Stimulated activated naive CD8-positive, alpha-beta T cell treated with anti-CD3 and anti-CD28 coated beads, Interleukin-15, amount 100 ng/mL, for 72 hours (primary cell): ENCODE measurements at regions not wholly inside any gene's neighbourhood (a gene's known extent, or its start where the extent isn't known, plus 50 kb on each side); places are given as distances from the start of the nearest gene placed in this dataset.

Experiments used
- ATAC-seq: fragments of 150-1000 bp; cut with Tn5 transposase; 2 replicates; pipeline ENCODE4 v1.10.0; 2021; ENCODE audit warnings: mild to moderate bottlenecking, moderate library complexity
- DNase-seq, 2 donors: peaks; one replicate each; pipeline ENCODE4 v3.0.0; 2021 to 2022
- H3K27ac Mint-ChIP-seq, 2 donors: one replicate each; pipeline ENCODE4 v1.8.0; 2022; ENCODE audit warnings: mild to moderate bottlenecking in 2 of 2, mixed read lengths in 2 of 2, moderate library complexity in 2 of 2
- H3K27me3 Mint-ChIP-seq: one replicate; pipeline ENCODE4 v1.8.0; 2022; ENCODE audit warnings: mixed read lengths
- H3K4me1 Mint-ChIP-seq: one replicate; pipeline ENCODE4 v1.8.0; 2022; ENCODE audit warnings: mild to moderate bottlenecking, mixed read lengths
- H3K4me3 Mint-ChIP-seq, 2 donors: one replicate each; pipeline ENCODE4 v1.8.0; 2022; ENCODE audit warnings: mild to moderate bottlenecking in 2 of 2, mixed read lengths in 2 of 2, moderate library complexity in 1 of 2
- H3K9me3 Mint-ChIP-seq, 2 donors: one replicate each; pipeline ENCODE4 v1.8.0; 2022; ENCODE audit warnings: mixed read lengths in 2 of 2

- ATAC-seq (no peak), DNase-seq (no peak)
- Mint-ChIP-seq H3K27me3 (peaks cover 51% of the 10 kb centered on the region), H3K4me1 (peaks cover 9% of the 10 kb centered on the region), H3K4me3 (no peak overlapping the region), H3K27ac (no peak overlapping the region), H3K9me3 (no peaks in the 10 kb centered on the region)
Measured at GRCh38 chr3:10741891-10742671, 73.9 kb upstream of the SLC6A11 start.

- H3K9me3 Mint-ChIP-seq: no peaks in the 10 kb centered on the region
- H3K4me3 Mint-ChIP-seq: no peak overlapping the region
- DNase-seq (no peak), ATAC-seq (peak; percentile 25)
- peaks cover 43% of the 10 kb centered on the region for H3K27me3 Mint-ChIP-seq
- no peak overlapping the region for H3K27ac Mint-ChIP-seq
- peaks cover 8% of the 10 kb centered on the region for H3K4me1 Mint-ChIP-seq
Measured at GRCh38 chr3:10743366-10744097, 72.5 kb upstream of the SLC6A11 start.

DNA sequence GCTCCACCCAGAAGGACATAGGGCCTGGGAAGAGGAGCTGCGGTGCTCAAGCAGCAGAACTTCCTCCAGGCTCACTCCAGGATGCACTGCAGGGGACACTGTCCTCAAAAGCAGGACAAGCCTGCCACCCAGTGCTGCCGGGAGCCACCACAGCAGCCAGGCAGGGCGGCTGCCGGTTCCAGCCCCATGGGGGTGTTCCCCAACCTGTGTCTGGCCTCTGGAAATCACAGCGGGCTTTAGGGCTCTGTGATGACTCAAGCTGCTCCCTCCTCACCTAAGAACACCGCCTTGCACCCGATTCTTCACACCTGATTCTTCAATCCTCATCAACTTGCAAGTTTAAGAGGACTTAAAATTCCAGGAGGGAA, 71.9 kb upstream of the SLC6A11 start:
- ATAC-seq (peak; percentile 82), DNase-seq (peak in 1 of 2 donors; percentile 35)
- Mint-ChIP-seq H3K4me3 (no peak overlapping the region), H3K9me3 (no peaks in the 10 kb centered on the region), H3K27ac (no peak overlapping the region), H3K4me1 (peaks cover 3% of the 10 kb centered on the region), H3K27me3 (peaks cover 38% of the 10 kb centered on the region)

GRCh38 chr3:10745392-10745791, 70.6 kb upstream of the SLC6A11 start:
- Mint-ChIP-seq H3K27me3 (peaks cover 33% of the 10 kb centered on the region), H3K27ac (no peak overlapping the region), H3K9me3 (no peaks in the 10 kb centered on the region), H3K4me1 (no peaks in the 10 kb centered on the region), H3K4me3 (no peak overlapping the region)
- no peak for ATAC-seq
- no peak for DNase-seq

- ATAC-seq: peak; percentile 3
- Mint-ChIP-seq H3K4me3 (no peak overlapping the region), H3K27ac (no peak overlapping the region), H3K9me3 (no peaks in the 10 kb centered on the region), H3K4me1 (no peaks in the 10 kb centered on the region), H3K27me3 (peaks cover 28% of the 10 kb centered on the region)
- no peak for DNase-seq
Measured at GRCh38 chr3:10746001-10746400, 70.0 kb upstream of the SLC6A11 start.

DNA sequence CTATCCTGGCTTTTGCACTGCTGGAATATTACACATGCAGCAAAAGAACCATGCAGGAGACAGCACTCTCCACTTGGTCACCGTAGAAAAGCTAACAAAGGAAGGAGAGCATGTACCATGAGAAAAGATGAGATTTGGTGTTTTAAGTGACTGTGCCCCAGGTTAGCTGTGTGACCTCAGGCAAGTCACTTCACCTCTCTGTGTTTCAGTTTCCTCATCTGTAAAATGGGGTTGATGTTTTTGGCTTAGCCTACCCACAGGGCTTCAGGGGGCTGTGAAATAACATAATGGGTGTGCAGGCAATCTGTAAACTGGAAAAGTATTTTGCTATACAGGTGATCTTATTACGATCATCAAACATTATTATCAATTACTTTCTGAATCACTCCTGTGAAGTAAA, 69.3 kb upstream of the SLC6A11 start:
- no peak for DNase-seq
- H3K27me3 Mint-ChIP-seq: peaks cover 25% of the 10 kb centered on the region
- H3K4me3 Mint-ChIP-seq: no peak overlapping the region
- H3K4me1 Mint-ChIP-seq: no peaks in the 10 kb centered on the region
- no peaks in the 10 kb centered on the region for H3K9me3 Mint-ChIP-seq
- no peak overlapping the region for H3K27ac Mint-ChIP-seq
- ATAC-seq: no peak

- H3K4me1 Mint-ChIP-seq: no peaks in the 10 kb centered on the region
- H3K9me3 Mint-ChIP-seq: no peaks in the 10 kb centered on the region
- peaks cover 25% of the 10 kb centered on the region for H3K27me3 Mint-ChIP-seq
- H3K4me3 Mint-ChIP-seq: no peak overlapping the region
- ATAC-seq (no peak), DNase-seq (no peak)
- H3K27ac Mint-ChIP-seq: no peak overlapping the region
Measured at GRCh38 chr3:10747341-10747740, 68.7 kb upstream of the SLC6A11 start.

DNA sequence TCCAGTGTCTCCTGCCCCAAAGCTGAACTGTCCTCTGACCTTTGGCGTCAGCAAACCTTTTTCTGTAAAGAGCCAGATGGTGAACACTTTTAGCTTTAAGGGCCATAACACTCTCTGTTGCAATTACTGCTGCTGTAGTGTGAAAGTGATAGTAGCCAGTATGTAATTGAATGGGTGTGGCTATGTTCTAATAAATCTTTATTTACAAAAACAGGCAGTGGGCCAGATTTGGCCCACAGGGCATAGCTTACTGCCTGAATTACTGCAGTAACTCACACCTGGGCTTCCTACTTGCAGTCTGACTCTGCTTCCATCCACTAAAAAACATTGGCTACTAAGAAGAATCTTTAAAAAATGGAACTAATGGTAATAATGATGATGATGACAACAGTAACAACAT, 68.0 kb upstream of the SLC6A11 start:
- no peaks in the 10 kb centered on the region for H3K9me3 Mint-ChIP-seq
- DNase-seq (no peak), ATAC-seq (no peak)
- H3K27me3 Mint-ChIP-seq: peaks cover 28% of the 10 kb centered on the region
- no peak overlapping the region for H3K4me3 Mint-ChIP-seq
- H3K4me1 Mint-ChIP-seq: no peaks in the 10 kb centered on the region
- no peak overlapping the region for H3K27ac Mint-ChIP-seq

GRCh38 chr3:10753964-10754363, 62.1 kb upstream of the SLC6A11 start:
- no peaks in the 10 kb centered on the region for H3K9me3 Mint-ChIP-seq
- DNase-seq (no peak), ATAC-seq (no peak)
- H3K27me3 Mint-ChIP-seq: peaks cover 47% of the 10 kb centered on the region
- H3K4me3 Mint-ChIP-seq: no peak overlapping the region
- no peak overlapping the region for H3K27ac Mint-ChIP-seq
- H3K4me1 Mint-ChIP-seq: peaks cover 9% of the 10 kb centered on the region

GRCh38 chr3:10756546-10756945, 59.5 kb upstream of the SLC6A11 start:
- H3K4me1 Mint-ChIP-seq: peaks cover 9% of the 10 kb centered on the region
- ATAC-seq: no peak
- no peaks in the 10 kb centered on the region for H3K9me3 Mint-ChIP-seq
- no peak overlapping the region for H3K27ac Mint-ChIP-seq
- peaks cover 67% of the 10 kb centered on the region for H3K27me3 Mint-ChIP-seq
- no peak overlapping the region for H3K4me3 Mint-ChIP-seq
- DNase-seq: no peak

DNA sequence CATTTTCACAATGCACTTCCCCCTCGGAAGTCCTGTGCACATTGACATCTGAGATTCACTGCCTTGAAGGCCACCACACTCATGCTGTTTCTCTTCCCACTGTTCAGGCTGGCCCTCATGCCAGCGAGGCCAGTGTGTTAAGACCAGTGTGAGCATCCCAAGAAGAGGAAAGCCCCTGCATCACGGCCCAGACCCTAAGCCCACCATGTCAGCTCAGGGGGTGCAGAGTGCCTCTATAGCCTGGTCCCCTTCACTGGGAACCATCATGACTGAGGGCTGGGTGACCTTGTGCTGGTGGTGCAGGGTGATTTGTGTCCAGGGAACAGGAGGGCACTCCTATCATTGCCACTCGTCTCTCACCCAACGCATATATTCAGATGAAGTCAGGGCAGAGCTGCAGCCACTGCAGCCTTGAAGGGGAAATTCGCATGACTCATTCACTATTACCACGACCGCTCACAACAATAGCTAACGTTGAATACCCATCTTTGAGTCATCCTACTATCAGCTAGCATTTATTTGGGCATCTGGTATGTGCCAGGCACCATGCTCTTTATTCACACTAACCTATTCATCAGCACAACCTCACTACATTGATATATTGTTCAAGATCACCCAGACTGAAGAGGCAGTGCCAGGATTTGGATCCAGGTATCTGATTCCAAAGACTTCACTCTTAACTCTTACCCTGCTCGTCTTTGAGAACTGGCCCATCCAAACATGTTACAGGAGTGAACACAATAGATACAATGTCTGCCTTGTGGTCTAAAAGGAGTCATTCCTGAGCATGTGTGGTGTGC, 58.8 kb upstream of the SLC6A11 start:
- Mint-ChIP-seq H3K27me3 (peaks cover 71% of the 10 kb centered on the region), H3K27ac (peak overlapping the region in 1 of 2 donors; percentile 78), H3K4me1 (peaks cover 9% of the 10 kb centered on the region), H3K9me3 (no peaks in the 10 kb centered on the region), H3K4me3 (no peak overlapping the region)
- ATAC-seq (peak; percentile 85), DNase-seq (peak in 1 of 2 donors; percentile 26)

- no peak overlapping the region for H3K4me3 Mint-ChIP-seq
- H3K9me3 Mint-ChIP-seq: no peaks in the 10 kb centered on the region
- DNase-seq (no peak), ATAC-seq (peak; percentile 70)
- peaks cover 69% of the 10 kb centered on the region for H3K27me3 Mint-ChIP-seq
- peaks cover 9% of the 10 kb centered on the region for H3K4me1 Mint-ChIP-seq
- peak overlapping the region in 1 of 2 donors; percentile 78 for H3K27ac Mint-ChIP-seq
Measured at GRCh38 chr3:10757821-10758130, 58.3 kb upstream of the SLC6A11 start.

GRCh38 chr3:10758304-10759037, 57.6 kb upstream of the SLC6A11 start:
- Mint-ChIP-seq H3K27ac (no peak overlapping the region), H3K4me1 (peaks cover 9% of the 10 kb centered on the region), H3K4me3 (no peak overlapping the region), H3K27me3 (peaks cover 68% of the 10 kb centered on the region), H3K9me3 (no peaks in the 10 kb centered on the region)
- peak; percentile 72 for ATAC-seq
- DNase-seq: peak; percentile 40 to 47

DNA sequence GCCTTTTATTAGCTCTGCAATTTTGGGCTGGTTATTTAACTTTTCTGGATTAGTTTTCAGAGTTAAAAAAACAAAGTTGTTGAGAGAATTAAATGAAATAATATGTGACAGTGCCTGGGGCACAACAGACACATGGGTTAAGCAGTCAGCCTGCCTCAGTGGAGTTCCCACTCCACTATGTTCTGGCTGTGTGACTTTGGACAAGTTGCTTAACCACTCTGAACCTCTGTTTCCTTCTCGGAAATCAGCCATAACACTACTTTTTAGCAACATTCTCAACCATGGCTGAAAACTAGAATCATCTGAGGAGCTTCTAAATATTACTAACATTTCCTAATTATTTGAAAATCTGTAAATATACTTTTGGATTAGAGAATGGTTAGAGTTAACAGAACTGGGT, 56.5 kb upstream of the SLC6A11 start:
- Mint-ChIP-seq H3K4me3 (no peak overlapping the region), H3K27ac (no peak overlapping the region), H3K27me3 (peaks cover 68% of the 10 kb centered on the region), H3K9me3 (no peaks in the 10 kb centered on the region), H3K4me1 (peaks cover 9% of the 10 kb centered on the region)
- ATAC-seq (no peak), DNase-seq (no peak)

DNA sequence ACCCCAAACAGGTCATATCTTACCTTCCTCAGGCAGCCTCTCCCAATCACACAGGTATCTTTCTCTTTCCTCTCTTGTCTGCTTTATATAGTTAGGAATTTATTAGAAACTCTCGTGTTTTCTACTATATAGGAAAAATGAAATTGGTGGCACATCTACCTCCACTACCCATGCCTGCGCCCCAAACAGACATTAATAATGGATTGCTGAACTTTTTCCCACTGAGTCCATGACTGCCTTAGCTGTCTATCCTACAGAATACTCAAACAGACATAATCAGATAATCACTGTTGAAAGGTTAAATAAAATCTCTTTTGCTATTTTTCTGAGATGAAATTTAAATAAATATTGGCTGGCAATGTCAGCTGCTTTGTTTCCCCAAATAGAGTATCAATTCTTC, 55.8 kb upstream of the SLC6A11 start:
- H3K4me3 Mint-ChIP-seq: no peak overlapping the region
- no peaks in the 10 kb centered on the region for H3K9me3 Mint-ChIP-seq
- ATAC-seq (no peak), DNase-seq (no peak)
- H3K4me1 Mint-ChIP-seq: peaks cover 9% of the 10 kb centered on the region
- peaks cover 65% of the 10 kb centered on the region for H3K27me3 Mint-ChIP-seq
- no peak overlapping the region for H3K27ac Mint-ChIP-seq
